Inferior parietal cortex (tissue), 1 donor: ENCODE measurements at regions not wholly inside any gene's neighbourhood (a gene's known extent, or its start where the extent isn't known, plus 50 kb on each side); places are given as distances from the start of the nearest gene placed in this dataset.
"Not testable (repeated sequence)": the region's sequence is repeated elsewhere in the genome, so short reads cannot be mapped to it uniquely, and the experiment has no call there.

Experiments used
- DNase-seq: peaks from one replicate; pipeline ENCODE4 v3.0.0-alpha.2; 2016; ENCODE audit errors: extremely low spot score

GRCh38 chr7:9709216-9709615, 1264.5 kb upstream of the PHF14 start:
- no peak for DNase-seq

- no peak for DNase-seq
These were observed 1262.3 kb upstream of the PHF14 start for GRCh38 chr7:9711259-9711918.

- no peak for DNase-seq
These were observed 1255.5 kb upstream of the PHF14 start for GRCh38 chr7:9718071-9718661.

- no peak for DNase-seq
These were observed 1254.4 kb upstream of the PHF14 start for GRCh38 chr7:9719303-9719702.

- no peak for DNase-seq
These were observed 1254.0 kb upstream of the PHF14 start for GRCh38 chr7:9719721-9720120.

GRCh38 chr7:9725940-9726663, 1247.6 kb upstream of the PHF14 start:
- DNase-seq = not testable (repeated sequence)

- not testable (repeated sequence) for DNase-seq
These were observed 1246.9 kb upstream of the PHF14 start for GRCh38 chr7:9726811-9727210.

- not testable (repeated sequence) for DNase-seq
These were observed 1246.2 kb upstream of the PHF14 start for GRCh38 chr7:9727467-9727869.

- not testable (repeated sequence) for DNase-seq
These were observed 1245.5 kb upstream of the PHF14 start for GRCh38 chr7:9728014-9728657.

- no peak for DNase-seq
These were observed 1221.6 kb upstream of the PHF14 start for GRCh38 chr7:9752033-9752432.

- no peak for DNase-seq
These were observed 1212.4 kb upstream of the PHF14 start for GRCh38 chr7:9761224-9761623.

- no peak for DNase-seq
These were observed 1196.8 kb upstream of the PHF14 start for GRCh38 chr7:9776900-9777299.

- no peak for DNase-seq
These were observed 1195.3 kb upstream of the PHF14 start for GRCh38 chr7:9778367-9778766.

- DNase-seq = no peak
These were observed 1192.0 kb upstream of the PHF14 start for GRCh38 chr7:9781710-9782109.

GRCh38 chr7:9782275-9782674, 1191.4 kb upstream of the PHF14 start:
- no peak for DNase-seq

GRCh38 chr7:9785211-9785610, 1188.5 kb upstream of the PHF14 start:
- no peak for DNase-seq

- DNase-seq = no peak
These were observed 1177.4 kb upstream of the PHF14 start for GRCh38 chr7:9796241-9796640.

- no peak for DNase-seq
These were observed 1151.0 kb upstream of the PHF14 start for GRCh38 chr7:9822458-9823290.

- DNase-seq = no peak
These were observed 1138.5 kb upstream of the PHF14 start for GRCh38 chr7:9835199-9835598.

- no peak for DNase-seq
These were observed 1137.0 kb upstream of the PHF14 start for GRCh38 chr7:9836671-9837070.

- DNase-seq = no peak
These were observed 1131.4 kb upstream of the PHF14 start for GRCh38 chr7:9842301-9842700.

GRCh38 chr7:9846902-9847301, 1126.8 kb upstream of the PHF14 start:
- no peak for DNase-seq
